Neuronal stem cell (in vitro differentiated cells): ENCODE measurements at regions not wholly inside any gene's neighbourhood (a gene's known extent, or its start where the extent isn't known, plus 50 kb on each side); places are given as distances from the start of the nearest gene placed in this dataset.
A peak's percentile ranks its signal among the peaks of the same experiment; 100 is the strongest.

ENCODE experiments used
- DNase-seq: peaks from one replicate; pipeline ENCODE4 v3.0.0-alpha.2; 2013; ENCODE audit warnings: low spot score
- H2AFZ ChIP-seq: one replicate; pipeline ENCODE4 v1.6.1; 2013; ENCODE audit warnings: mild to moderate bottlenecking, low read length, inconsistent platforms
- H2AK5ac ChIP-seq: 2 replicates; pipeline ENCODE4 v1.6.1; 2013; ENCODE audit warnings: low read depth, mild to moderate bottlenecking, inconsistent platforms, low read length, moderate library complexity, mixed read lengths
- H2BK120ac ChIP-seq: 2 replicates; pipeline ENCODE4 v1.6.1; 2013; ENCODE audit warnings: low read depth, mild to moderate bottlenecking, inconsistent platforms, low read length, moderate library complexity, mixed read lengths
- H2BK12ac ChIP-seq: one replicate; pipeline ENCODE4 v1.6.1; 2013; ENCODE audit warnings: low read length, inconsistent platforms
- H2BK15ac ChIP-seq: 2 replicates; pipeline ENCODE4 v1.6.1; 2013; ENCODE audit warnings: mild to moderate bottlenecking, low read length, inconsistent platforms, mixed read lengths
- H2BK5ac ChIP-seq: one replicate; pipeline ENCODE4 v1.6.1; 2013; ENCODE audit warnings: inconsistent platforms, mild to moderate bottlenecking, low read length, moderate library complexity
- H3K14ac ChIP-seq: one replicate; pipeline ENCODE4 v1.6.1; 2013; ENCODE audit warnings: low read length, inconsistent platforms
- H3K18ac ChIP-seq: 2 replicates; pipeline ENCODE4 v1.6.1; 2013; ENCODE audit warnings: low read length, inconsistent platforms
- H3K23ac ChIP-seq: 2 replicates; pipeline ENCODE4 v1.6.1; 2013; ENCODE audit warnings: low read depth, mild to moderate bottlenecking, mixed read lengths, low read length, inconsistent platforms; ENCODE audit not compliant: poor library complexity
- H3K27ac ChIP-seq: replicated peaks from 3 replicates; pipeline ENCODE4 v1.5.1; 2013; ENCODE audit warnings: low read length, inconsistent platforms
- H3K27me3 ChIP-seq, 3 experiments: 2 replicates each; pipeline ENCODE4 v1.6.1; 2013; ENCODE audit warnings: low read length in 3 of 3, mild to moderate bottlenecking in 2 of 3, inconsistent platforms in 1 of 3, low read depth in 1 of 3, mixed read lengths in 1 of 3, moderate library complexity in 1 of 3; ENCODE audit not compliant: control insufficient read depth in 3 of 3, insufficient read depth in 3 of 3
- H3K36me3 ChIP-seq, 2 donors: replicated peaks in 1 of 2; 2 replicates each; pipeline ENCODE4 v1.6.1; 2013; ENCODE audit warnings: low read length in 2 of 2; ENCODE audit not compliant: control insufficient read depth in 2 of 2, insufficient read depth in 2 of 2
- H3K4ac ChIP-seq: 2 replicates; pipeline ENCODE4 v1.6.1; 2013; ENCODE audit warnings: inconsistent platforms, mild to moderate bottlenecking, low read length, moderate library complexity
- H3K4me1 ChIP-seq, 2 donors: 1 replicate in 1 of 2; 2 replicates in 1 of 2; pipeline ENCODE4 v1.6.1; 2013; ENCODE audit warnings: low read length in 2 of 2, low read depth in 1 of 2; ENCODE audit not compliant: control insufficient read depth in 2 of 2, insufficient read depth in 1 of 2
- H3K4me2 ChIP-seq: one replicate; pipeline ENCODE4 v1.6.1; 2013; ENCODE audit warnings: mild to moderate bottlenecking, low read length, inconsistent platforms; ENCODE audit not compliant: insufficient read depth, poor library complexity, severe bottlenecking
- H3K4me3 ChIP-seq, 2 donors: 2 replicates each; pipeline ENCODE4 v1.5.1; 2013; ENCODE audit warnings: low read length in 2 of 2, mild to moderate bottlenecking in 2 of 2, inconsistent platforms in 1 of 2, moderate library complexity in 1 of 2
- H3K79me1 ChIP-seq: one replicate; pipeline ENCODE4 v1.6.1; 2013; ENCODE audit warnings: low read depth, mild to moderate bottlenecking, inconsistent platforms, low read length, moderate library complexity
- H3K9ac ChIP-seq: one replicate; pipeline ENCODE4 v1.6.1; 2013; ENCODE audit warnings: mild to moderate bottlenecking, low read depth, low read length, inconsistent platforms; ENCODE audit not compliant: poor library complexity
- H3K9me3 ChIP-seq, 2 donors: replicated peaks in 1 of 2; 2 replicates each; pipeline versions ENCODE3 to v1.6.1; 2013; ENCODE audit warnings: low read length in 2 of 2, mild to moderate bottlenecking in 2 of 2, inconsistent platforms in 1 of 2, low read depth in 1 of 2, mixed read lengths in 1 of 2, moderate library complexity in 1 of 2; ENCODE audit not compliant: control insufficient read depth in 2 of 2, insufficient read depth in 1 of 2
- H4K8ac ChIP-seq: one replicate; pipeline ENCODE4 v1.6.1; 2013; ENCODE audit warnings: low read depth, mild to moderate bottlenecking, inconsistent platforms, low read length, moderate library complexity
- H4K91ac ChIP-seq: one replicate; pipeline ENCODE4 v1.6.1; 2013; ENCODE audit warnings: low read length, low read depth, mild to moderate bottlenecking, inconsistent platforms; ENCODE audit not compliant: poor library complexity
- WGBS, 2 donors: extraction: QIAGEN DNeasy Blood & Tissue Kit; methylation state at CpG; one replicate each; pipeline ENCODE4 v1.1.7; 2013; ENCODE audit warnings: missing lambda C conversion rate in 2 of 2, mixed read lengths in 1 of 2; ENCODE audit not compliant: insufficient read length in 2 of 2, insufficient replicate concordance in 1 of 2; ENCODE audit errors: extremely low coverage in 2 of 2; 5-methylcytosine and 5-hydroxymethylcytosine counted together

- H3K4me1 ChIP-seq = peaks cover 0 to 6% of the 10 kb centered on the region in 2 donors
- no peak for DNase-seq
- no peaks in the 10 kb centered on the region for H3K36me3 ChIP-seq
- no peak overlapping the region for H3K4me3 ChIP-seq
- H3K9me3 ChIP-seq = peaks cover 0 to 3% of the 10 kb centered on the region in 2 donors
- no peak overlapping the region for H2AK5ac ChIP-seq
- no peak overlapping the region for H2BK120ac ChIP-seq
- no peak overlapping the region for H4K91ac ChIP-seq
- no peak overlapping the region for H3K23ac ChIP-seq
- no peak overlapping the region for H3K18ac ChIP-seq
- H4K8ac ChIP-seq = no peak overlapping the region
- H3K14ac ChIP-seq = no peak overlapping the region
- H3K4me2 ChIP-seq = no peak overlapping the region
- no peak overlapping the region for H3K9ac ChIP-seq
- H2AFZ ChIP-seq = no peak overlapping the region
- H3K4ac ChIP-seq = no peak overlapping the region
- H2BK12ac ChIP-seq = no peak overlapping the region
- no peak overlapping the region for H2BK5ac ChIP-seq
- no peaks in the 10 kb centered on the region for H3K27me3 ChIP-seq
- no CpG with 5 or more reads among the region's 1 CpG for WGBS, 2 donors
- no peak overlapping the region for H2BK15ac ChIP-seq
- no peaks in the 10 kb centered on the region for H3K79me1 ChIP-seq
- H3K27ac ChIP-seq = no peak overlapping the region
Measured at GRCh38 chr15:25600751-25601150, 161.9 kb upstream of the UBE3A start.

- Histone ChIP-seq H4K91ac (no peak overlapping the region), H2AK5ac (no peak overlapping the region), H3K4ac (no peak overlapping the region), H2AFZ (peak overlapping the region; percentile 19), H2BK12ac (no peak overlapping the region), H3K27ac (no peak overlapping the region), H3K18ac (no peak overlapping the region), H3K23ac (no peak overlapping the region), H2BK120ac (no peak overlapping the region), H3K36me3 (no peaks in the 10 kb centered on the region), H2BK5ac (no peak overlapping the region), H2BK15ac (no peak overlapping the region), H4K8ac (no peak overlapping the region), H3K4me1 (no peaks in the 10 kb centered on the region), H3K27me3 (no peaks in the 10 kb centered on the region), H3K9me3 (peaks cover 3 to 5% of the 10 kb centered on the region in 2 donors), H3K4me3 (no peak overlapping the region), H3K14ac (no peak overlapping the region), H3K4me2 (no peak overlapping the region), H3K9ac (no peak overlapping the region), H3K79me1 (no peaks in the 10 kb centered on the region)
- DNase-seq = no peak
- WGBS, 2 donors = no CpG with 5 or more reads among the region's 5 CpGs
Measured at GRCh38 chr15:25597571-25597970, 158.7 kb upstream of the UBE3A start.

- H3K9me3 ChIP-seq = peaks cover 3 to 7% of the 10 kb centered on the region in 2 donors
- no peaks in the 10 kb centered on the region for H3K27me3 ChIP-seq
- H3K23ac ChIP-seq = peak overlapping the region; percentile 40
- no CpG with 5 or more reads among the region's 44 CpGs for WGBS, 2 donors
- H3K18ac ChIP-seq = peak overlapping the region; percentile 77
- DNase-seq = no peak
- peak overlapping the region; percentile 56 for H2BK5ac ChIP-seq
- H2BK120ac ChIP-seq = no peak overlapping the region
- no peak overlapping the region for H4K8ac ChIP-seq
- H3K4me3 ChIP-seq = no peak overlapping the region
- no peaks in the 10 kb centered on the region for H3K4me1 ChIP-seq
- no peaks in the 10 kb centered on the region for H3K36me3 ChIP-seq
- no peak overlapping the region for H2BK15ac ChIP-seq
- no peak overlapping the region for H3K4me2 ChIP-seq
- H2AK5ac ChIP-seq = peak overlapping the region; percentile 51
- H3K79me1 ChIP-seq = no peaks in the 10 kb centered on the region
- no peak overlapping the region for H4K91ac ChIP-seq
- H3K14ac ChIP-seq = no peak overlapping the region
- no peak overlapping the region for H3K27ac ChIP-seq
- peak overlapping the region; percentile 55 for H3K9ac ChIP-seq
- H2BK12ac ChIP-seq = no peak overlapping the region
- H3K4ac ChIP-seq = no peak overlapping the region
- H2AFZ ChIP-seq = peak overlapping the region; percentile 19
Measured at GRCh38 chr15:25596644-25597562, 158.1 kb upstream of the UBE3A start.

GRCh38 chr15:25587616-25588340 is 149.0 kb upstream of the UBE3A start:
- H4K91ac ChIP-seq = no peak overlapping the region
- H3K4me3 ChIP-seq = no peak overlapping the region
- no peak for DNase-seq
- H3K23ac ChIP-seq = no peak overlapping the region
- H2BK12ac ChIP-seq = no peak overlapping the region
- H2AFZ ChIP-seq = no peak overlapping the region
- no peak overlapping the region for H3K4ac ChIP-seq
- H2AK5ac ChIP-seq = no peak overlapping the region
- H3K18ac ChIP-seq = no peak overlapping the region
- H3K27ac ChIP-seq = no peak overlapping the region
- WGBS, 2 donors = no CpG with 5 or more reads among the region's 7 CpGs
- no peak overlapping the region for H3K9ac ChIP-seq
- H2BK120ac ChIP-seq = no peak overlapping the region
- no peak overlapping the region for H3K14ac ChIP-seq
- peaks cover 0 to 3% of the 10 kb centered on the region in 2 donors for H3K9me3 ChIP-seq
- H2BK15ac ChIP-seq = no peak overlapping the region
- no peak overlapping the region for H2BK5ac ChIP-seq
- H3K4me2 ChIP-seq = no peak overlapping the region
- H3K27me3 ChIP-seq = no peaks in the 10 kb centered on the region
- H4K8ac ChIP-seq = no peak overlapping the region
- H3K36me3 ChIP-seq = no peaks in the 10 kb centered on the region
- no peaks in the 10 kb centered on the region for H3K4me1 ChIP-seq
- no peaks in the 10 kb centered on the region for H3K79me1 ChIP-seq
